Small intestine (tissue), 7 donors: ENCODE measurements at regions not wholly inside any gene's neighbourhood (a gene's known extent, or its start where the extent isn't known, plus 50 kb on each side); places are given as distances from the start of the nearest gene placed in this dataset.
A peak's percentile ranks its signal among the peaks of the same experiment; 100 is the strongest.

Experiments used
- DNase-seq, 2 donors: peaks; one replicate each; pipeline versions ENCODE4 v3.0.0 to v3.0.0-alpha.2; 2013
- FAIRE-seq: peaks from 2 replicates; lab custom pipeline; 2012; peaks lifted over from hg19 to GRCh38; lab: Jason Lieb, UNC
- H3K27ac ChIP-seq, 3 donors: one replicate each; pipeline ENCODE4 v1.5.1; 2013; ENCODE audit warnings: low read length in 2 of 3, mild to moderate bottlenecking in 2 of 3, control low read depth in 1 of 3, inconsistent platforms in 1 of 3, low read depth in 1 of 3, moderate library complexity in 1 of 3
- H3K27me3 ChIP-seq, 3 donors: one replicate each; pipeline ENCODE4 v1.6.1; 2013; ENCODE audit warnings: low read length in 3 of 3, inconsistent platforms in 1 of 3; ENCODE audit not compliant: control insufficient read depth in 3 of 3, insufficient read depth in 3 of 3
- H3K36me3 ChIP-seq, 3 donors: one replicate each; pipeline ENCODE4 v1.6.1; 2013; ENCODE audit warnings: low read length in 3 of 3, inconsistent platforms in 1 of 3, low read depth in 1 of 3, mild to moderate bottlenecking in 1 of 3, moderate library complexity in 1 of 3; ENCODE audit not compliant: control insufficient read depth in 3 of 3, insufficient read depth in 2 of 3
- H3K4me1 ChIP-seq, 3 donors: one replicate each; pipeline ENCODE4 v1.6.1; 2013; ENCODE audit warnings: low read length in 2 of 3, inconsistent platforms in 1 of 3, low read depth in 1 of 3, mild to moderate bottlenecking in 1 of 3, moderate library complexity in 1 of 3; ENCODE audit not compliant: control insufficient read depth in 3 of 3, insufficient read depth in 2 of 3
- H3K4me3 ChIP-seq, 3 donors: one replicate each; pipeline ENCODE4 v1.5.1; 2013; ENCODE audit warnings: low read length in 3 of 3, control low read depth in 1 of 3, inconsistent platforms in 1 of 3, low read depth in 1 of 3, mild to moderate bottlenecking in 1 of 3, moderate library complexity in 1 of 3
- H3K9me3 ChIP-seq, 2 donors: one replicate each; pipeline ENCODE4 v1.6.1; 2013; ENCODE audit warnings: low read depth in 1 of 2, low read length in 1 of 2; ENCODE audit not compliant: control insufficient read depth in 2 of 2, insufficient read depth in 1 of 2
- WGBS, 3 donors: extraction: QIAGEN DNeasy Blood & Tissue Kit; methylation state at CpG; one replicate each; pipeline ENCODE4 v1.1.7; 2013; 5-methylcytosine and 5-hydroxymethylcytosine counted together
- donor health status: healthy with polysubstance abuse.
- donor health status: control.
- donor health status: control.
- donor health status: Bipolar disorder and iron deficiency.
- donor health status: healthy.

- no peak for DNase-seq
- H3K4me1 ChIP-seq: peaks cover 0 to 9% (median 2%) of the 10 kb centered on the region in 3 donors
- FAIRE-seq: no peak
- H3K36me3 ChIP-seq: no peaks in the 10 kb centered on the region
- H3K27me3 ChIP-seq: no peaks in the 10 kb centered on the region
- no peak overlapping the region for H3K27ac ChIP-seq
- 88 to 90% (median 89%) methylated on average over 4 of the region's 4 CpGs for WGBS, 3 donors
- H3K9me3 ChIP-seq: no peaks in the 10 kb centered on the region
- H3K4me3 ChIP-seq: no peak overlapping the region
Measured at GRCh38 chr18:61989138-61989537, 96.3 kb upstream of the RNF152 start.

- 79 to 87% (median 80%) methylated on average over 2 of the region's 2 CpGs for WGBS, 3 donors
- no peak for DNase-seq
- no peaks in the 10 kb centered on the region for H3K9me3 ChIP-seq
- no peak overlapping the region for H3K4me3 ChIP-seq
- H3K27me3 ChIP-seq: no peaks in the 10 kb centered on the region
- H3K4me1 ChIP-seq: peaks cover 0 to 6% (median 0%) of the 10 kb centered on the region in 3 donors
- no peak overlapping the region for H3K27ac ChIP-seq
- no peak for FAIRE-seq
- no peaks in the 10 kb centered on the region for H3K36me3 ChIP-seq
Measured at GRCh38 chr18:61988100-61988499, 95.3 kb upstream of the RNF152 start.

GRCh38 chr18:61985681-61986080 is 92.9 kb upstream of the RNF152 start:
- no peaks in the 10 kb centered on the region for H3K4me1 ChIP-seq
- DNase-seq (no peak), FAIRE-seq (no peak)
- H3K9me3 ChIP-seq: no peaks in the 10 kb centered on the region
- no peaks in the 10 kb centered on the region for H3K27me3 ChIP-seq
- no peak overlapping the region for H3K4me3 ChIP-seq
- 81 to 95% (median 87%) methylated on average over 1 of the region's 1 CpG for WGBS, 3 donors
- H3K36me3 ChIP-seq: no peaks in the 10 kb centered on the region
- H3K27ac ChIP-seq: no peak overlapping the region

- H3K9me3 ChIP-seq: no peaks in the 10 kb centered on the region
- H3K4me1 ChIP-seq: no peaks in the 10 kb centered on the region
- no peaks in the 10 kb centered on the region for H3K27me3 ChIP-seq
- no peak for FAIRE-seq
- no peaks in the 10 kb centered on the region for H3K36me3 ChIP-seq
- H3K27ac ChIP-seq: no peak overlapping the region
- H3K4me3 ChIP-seq: no peak overlapping the region
- no peak for DNase-seq
- 69 to 76% (median 72%) methylated on average over 1 of the region's 1 CpG for WGBS, 3 donors
Measured at GRCh38 chr18:61984349-61984748, 91.5 kb upstream of the RNF152 start.

GRCh38 chr18:61982475-61982874 is 89.7 kb upstream of the RNF152 start:
- H3K4me1 ChIP-seq: no peaks in the 10 kb centered on the region
- FAIRE-seq: no peak

GRCh38 chr18:61980355-61980754 is 87.5 kb upstream of the RNF152 start:
- H3K4me3 ChIP-seq: no peak overlapping the region
- no peak overlapping the region for H3K27ac ChIP-seq
- H3K4me1 ChIP-seq: no peaks in the 10 kb centered on the region
- 75 to 90% (median 87%) methylated on average over 2 of the region's 2 CpGs for WGBS, 3 donors
- FAIRE-seq: no peak
- H3K27me3 ChIP-seq: no peaks in the 10 kb centered on the region
- no peaks in the 10 kb centered on the region for H3K9me3 ChIP-seq
- DNase-seq: no peak
- H3K36me3 ChIP-seq: no peaks in the 10 kb centered on the region

More at GRCh38 chr18:61982475-61982874, 89.7 kb upstream of the RNF152 start:
- no peak for DNase-seq
- Histone ChIP-seq H3K36me3 (no peaks in the 10 kb centered on the region), H3K4me3 (no peak overlapping the region), H3K27ac (no peak overlapping the region), H3K9me3 (no peaks in the 10 kb centered on the region), H3K27me3 (no peaks in the 10 kb centered on the region)
- 51 to 52% (median 51%) methylated on average over 2 of the region's 2 CpGs for WGBS, 3 donors

GRCh38 chr18:61975526-61976326 is 82.9 kb upstream of the RNF152 start:
- no peak overlapping the region for H3K27ac ChIP-seq
- DNase-seq (peak in 1 of 2 donors; percentile 27), FAIRE-seq (no peak)
- no peaks in the 10 kb centered on the region for H3K27me3 ChIP-seq
- no peaks in the 10 kb centered on the region for H3K36me3 ChIP-seq
- no peak overlapping the region for H3K4me3 ChIP-seq
- H3K9me3 ChIP-seq: peaks cover 0 to 4% of the 10 kb centered on the region in 2 donors
- no peaks in the 10 kb centered on the region for H3K4me1 ChIP-seq
- WGBS, 3 donors: 80 to 82% (median 82%) methylated on average over 9 of the region's 9 CpGs

- Histone ChIP-seq H3K27ac (no peak overlapping the region), H3K27me3 (no peaks in the 10 kb centered on the region), H3K4me1 (no peaks in the 10 kb centered on the region), H3K36me3 (no peaks in the 10 kb centered on the region), H3K9me3 (peaks cover 0 to 4% of the 10 kb centered on the region in 2 donors), H3K4me3 (no peak overlapping the region)
- no peak for FAIRE-seq
- WGBS, 3 donors: 80 to 86% (median 83%) methylated on average over 6 of the region's 6 CpGs
- no peak for DNase-seq
Measured at GRCh38 chr18:61973273-61974115, 80.7 kb upstream of the RNF152 start.
